Sciatic nerve (tissue), 2 donors: ENCODE measurements at regions not wholly inside any gene's neighbourhood (a gene's known extent, or its start where the extent isn't known, plus 50 kb on each side); places are given as distances from the start of the nearest gene placed in this dataset.

Experiments used
- ATAC-seq: fragments of 200-7000 bp; cut with Tn5 transposase; one replicate; pipeline ENCODE4 v1.9.1; 2020; ENCODE audit warnings: mild to moderate bottlenecking, moderate library complexity
- DNase-seq: peaks from one replicate; pipeline ENCODE4 v3.0.0-alpha.2; 2020; ENCODE audit warnings: low spot score
- intact Hi-C: fragments of 100-400 bp; cut with DNase I; formaldehyde crosslinking; loops from one replicate; pipeline ENCODE4 v1.14.2; 2022
- donor health status: DM: no; HTN: no; CAD: no.
- donor health status: DM: no; HTN: no; CAD: no.

DNA sequence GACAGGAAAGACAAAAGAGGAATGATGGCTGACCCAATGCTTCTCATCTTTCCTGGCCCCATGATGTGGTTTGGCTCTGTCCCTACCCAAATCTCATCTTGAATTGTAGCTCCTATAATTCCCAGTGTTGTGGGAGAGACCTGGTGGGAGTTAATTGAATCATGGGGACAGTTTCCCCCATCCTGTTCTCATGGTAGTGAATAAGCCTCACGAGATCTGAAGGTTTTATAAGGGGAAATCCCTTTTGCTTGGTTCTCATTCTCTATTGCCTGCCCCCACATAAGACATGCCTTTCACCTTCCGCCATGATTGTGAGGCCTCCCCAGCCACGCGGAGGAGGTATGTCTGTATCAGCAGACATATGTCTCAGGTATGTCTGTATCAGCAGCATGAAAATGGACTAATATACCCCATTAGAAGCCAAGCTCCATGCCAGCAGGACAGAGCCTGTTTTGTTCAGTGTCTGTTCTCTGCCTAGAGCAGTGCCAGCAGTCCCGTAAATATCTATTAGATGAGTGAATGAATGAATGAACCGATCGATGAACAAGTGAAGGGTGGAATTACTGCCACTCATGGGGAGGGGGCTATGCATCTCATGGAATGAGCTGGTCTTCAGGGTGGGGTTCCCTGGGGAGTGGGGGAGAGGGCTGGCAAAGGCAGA lies 304.4 kb downstream of the SOX9 start:
- DNase-seq = no peak
- ATAC-seq = no peak
- intact Hi-C loops = no loop called here

DNA sequence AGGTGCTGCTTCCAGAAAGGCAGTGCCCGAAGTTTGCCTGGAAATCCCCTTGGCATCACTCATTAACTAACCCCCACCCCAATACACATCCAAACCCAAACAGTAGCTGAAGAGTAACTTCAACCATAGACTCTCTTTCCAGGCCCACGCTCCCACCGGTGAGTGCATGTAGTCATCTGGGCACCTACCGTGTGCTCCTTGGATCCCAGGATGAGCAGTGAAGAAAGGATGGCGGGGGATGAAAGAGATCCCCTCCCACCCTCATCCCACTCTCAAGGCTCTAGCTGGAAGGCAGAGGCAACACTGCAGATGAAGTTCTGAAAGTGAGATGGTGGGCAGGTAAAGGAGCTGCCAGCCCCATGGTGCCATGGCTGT lies 305.0 kb downstream of the SOX9 start:
- no peak for ATAC-seq
- intact Hi-C loops = no loop called here
- DNase-seq = no peak

- no peak for ATAC-seq
- intact Hi-C loops = no loop called here
- DNase-seq = no peak
These were observed 305.5 kb downstream of the SOX9 start for GRCh38 chr17:72426321-72426720.

DNA sequence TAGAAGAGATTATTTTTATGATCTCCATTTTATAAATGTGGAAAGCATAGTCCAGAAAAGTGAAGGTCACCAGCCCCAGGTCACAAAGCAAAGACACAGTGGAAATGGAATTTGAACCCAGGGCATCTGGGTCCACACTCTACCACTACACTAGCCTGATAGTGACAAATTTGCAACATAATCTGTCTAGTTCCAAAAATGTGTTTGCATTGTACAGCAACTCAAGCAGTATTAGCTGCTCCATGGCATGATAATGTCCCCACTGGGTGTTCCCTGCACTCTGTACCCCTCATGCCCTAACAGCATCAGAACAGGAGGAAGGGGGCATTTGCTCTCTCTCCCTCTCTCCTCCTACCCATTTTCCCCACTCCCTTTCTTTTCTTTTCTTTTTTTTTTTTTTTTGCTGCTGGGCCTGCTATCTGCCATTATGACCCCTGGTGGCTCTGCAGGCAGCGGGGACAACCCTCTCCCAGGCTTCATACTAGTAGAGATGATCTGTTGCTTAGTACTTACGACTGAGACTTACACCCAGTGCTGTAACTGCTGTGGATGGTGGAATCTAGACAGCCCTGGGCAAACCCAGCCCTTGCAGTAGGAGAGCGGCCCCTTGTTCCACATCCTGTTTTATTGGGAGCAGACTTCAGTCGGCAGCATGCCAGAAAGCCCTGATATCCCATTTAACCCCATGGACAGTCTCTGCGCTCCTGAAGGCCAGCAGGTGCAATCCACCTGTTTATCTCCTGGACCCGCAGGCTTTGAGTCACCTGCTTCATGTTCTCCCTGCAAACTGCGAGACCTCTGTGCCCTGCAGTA lies 306.3 kb downstream of the SOX9 start:
- intact Hi-C loops = no loop called here
- DNase-seq = no peak
- no peak for ATAC-seq

GRCh38 chr17:72427761-72428109 lies 306.9 kb downstream of the SOX9 start:
- no peak for ATAC-seq
- intact Hi-C loops = no loop called here
- no peak for DNase-seq

GRCh38 chr17:72429066-72429638 lies 308.3 kb downstream of the SOX9 start:
- peak; percentile 25 for ATAC-seq
- intact Hi-C loops = no loop called here
- DNase-seq = no peak

DNA sequence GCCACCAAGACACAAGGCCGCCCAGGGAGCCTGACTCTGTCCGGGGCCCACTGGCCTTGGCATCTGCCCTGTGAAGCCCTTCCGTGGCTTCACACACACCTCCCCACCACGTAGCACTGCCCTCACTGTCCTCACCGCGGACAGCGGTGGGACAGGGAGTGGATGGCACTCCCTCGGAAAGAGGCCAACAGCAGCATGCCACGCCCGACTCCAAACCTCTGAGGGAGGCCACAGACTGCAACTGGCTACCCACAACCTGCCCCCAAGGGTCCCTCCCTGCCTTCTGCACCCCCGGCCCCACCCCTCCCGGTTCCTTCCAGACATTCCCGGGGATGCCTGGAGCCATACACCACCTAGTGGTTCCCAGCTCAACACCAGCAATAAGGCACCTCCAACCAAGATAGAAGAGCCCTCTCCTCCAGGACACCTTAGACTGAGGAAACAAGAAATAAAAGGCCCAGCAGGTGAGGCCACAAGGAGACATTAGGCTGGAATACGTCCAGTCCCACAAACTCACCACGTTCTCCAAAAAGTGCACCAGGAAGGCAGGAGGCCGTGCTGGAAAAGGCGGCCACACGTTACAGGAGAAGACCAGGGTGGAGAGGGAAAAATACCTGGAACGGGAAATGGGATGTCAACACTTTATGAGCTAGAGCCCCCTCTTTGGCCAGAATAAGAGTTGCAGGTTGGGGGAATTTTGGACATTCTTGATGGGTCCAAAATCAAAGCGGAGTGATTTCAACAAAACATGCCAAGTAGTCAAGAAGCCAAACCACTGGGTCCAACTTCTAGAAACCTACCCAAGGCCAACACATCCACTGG lies 310.0 kb downstream of the SOX9 start:
- intact Hi-C loops = no loop called here
- no peak for DNase-seq
- peak; percentile 18 for ATAC-seq

DNA sequence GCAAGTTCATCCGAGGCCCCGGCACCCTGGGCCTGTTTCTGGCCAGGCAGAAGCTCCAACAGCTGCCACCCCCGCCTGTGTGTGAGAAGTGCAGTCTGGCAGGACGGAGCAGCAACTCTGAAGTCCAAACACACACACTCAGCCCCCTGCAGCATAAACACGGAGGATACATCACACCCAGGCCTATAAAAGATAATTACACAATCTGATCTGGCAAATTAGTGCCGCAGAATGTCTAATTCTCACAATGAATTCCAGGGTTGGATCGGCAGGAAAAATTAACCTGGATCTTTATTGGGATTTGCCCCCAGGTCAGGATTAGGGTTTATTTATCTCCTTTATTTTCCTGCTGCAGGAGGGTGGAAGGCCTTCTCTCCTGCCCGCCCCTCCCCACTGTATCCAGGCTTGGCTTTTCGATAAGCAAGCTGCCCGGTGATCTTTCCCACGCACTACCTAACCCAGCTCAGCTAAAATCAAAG lies 311.4 kb downstream of the SOX9 start:
- intact Hi-C loops = no loop called here
- ATAC-seq = peak; percentile 63
- no peak for DNase-seq

- ATAC-seq (no peak), DNase-seq (no peak)
- intact Hi-C loops = no loop called here
These were observed 312.1 kb downstream of the SOX9 start for GRCh38 chr17:72432881-72433280.

- intact Hi-C loops = no loop called here
- no peak for ATAC-seq
These were observed 313.0 kb downstream of the SOX9 start for GRCh38 chr17:72433797-72434196.

DNA sequence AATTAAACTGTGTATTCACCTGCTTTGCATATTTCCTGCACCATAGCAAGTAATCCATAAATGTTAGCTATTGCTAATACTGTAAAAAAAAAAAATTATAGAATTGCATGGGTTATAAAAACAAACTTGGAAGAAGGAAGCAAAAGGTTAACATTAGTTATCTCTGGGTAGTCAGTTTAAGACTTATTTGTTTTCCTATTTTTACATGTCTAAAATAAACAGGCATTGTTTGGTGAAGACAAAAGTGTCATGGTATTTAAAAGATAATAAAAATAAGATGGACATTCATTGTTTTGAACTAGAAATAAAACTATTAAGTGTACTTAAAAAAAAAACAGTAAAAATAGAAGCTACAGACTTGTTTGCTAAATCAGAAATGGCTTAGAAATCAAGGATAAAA lies 313.8 kb downstream of the SOX9 start:
- intact Hi-C loops = no loop called here
- ATAC-seq = no peak
- no peak for DNase-seq

More at GRCh38 chr17:72433797-72434196, 313.0 kb downstream of the SOX9 start:
- DNase-seq = no peak

GRCh38 chr17:72434991-72435618 lies 314.3 kb downstream of the SOX9 start:
- ATAC-seq (no peak), DNase-seq (no peak)
- intact Hi-C loops = no loop called here

DNA sequence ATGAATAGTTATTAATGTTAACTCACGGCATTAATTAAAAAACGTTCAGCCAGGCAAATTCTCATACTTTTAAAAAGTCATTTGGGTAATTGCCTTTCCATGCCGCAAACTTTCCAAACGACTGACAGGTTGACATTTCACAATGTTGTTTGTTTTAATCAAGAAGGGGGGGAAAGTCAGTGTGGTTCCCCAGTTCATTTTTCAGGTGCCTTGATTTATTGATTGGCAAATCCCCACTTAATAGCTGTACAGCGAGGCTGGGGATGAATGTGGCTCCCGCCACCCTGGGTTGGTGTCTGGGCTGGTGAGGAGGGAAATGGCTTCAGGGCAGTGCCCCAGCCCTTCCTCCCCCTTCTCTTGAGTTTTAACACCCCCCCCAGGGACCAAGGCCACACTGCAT lies 318.0 kb downstream of the SOX9 start:
- intact Hi-C loops = no loop called here
- DNase-seq = no peak
- ATAC-seq = no peak

GRCh38 chr17:72439893-72440502 lies 319.2 kb downstream of the SOX9 start:
- ATAC-seq (peak; percentile 81), DNase-seq (no peak)
- intact Hi-C loops = no loop called here

- DNase-seq (no peak), ATAC-seq (no peak)
- intact Hi-C loops = no loop called here
These were observed 320.1 kb downstream of the SOX9 start for GRCh38 chr17:72440961-72441360.

DNA sequence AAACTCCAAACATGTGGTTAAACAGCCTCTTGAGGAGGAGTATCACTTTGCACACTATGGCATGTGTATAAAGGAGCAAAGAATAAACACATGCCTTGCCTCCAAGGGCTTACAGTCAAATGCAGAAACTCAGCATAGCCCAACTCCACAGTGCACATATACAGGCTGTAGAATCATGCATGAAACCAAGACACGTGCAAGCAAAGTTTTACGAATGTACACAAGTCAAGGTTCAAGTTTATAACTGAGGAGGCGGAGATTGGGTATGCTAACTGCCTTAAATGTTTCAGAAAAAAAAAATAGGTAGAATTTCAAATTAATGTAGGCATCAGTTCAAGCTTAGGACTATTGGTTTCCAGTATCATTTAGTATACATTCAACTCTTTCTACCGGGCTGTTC lies 321.1 kb downstream of the SOX9 start:
- ATAC-seq = no peak
- intact Hi-C loops = no loop called here
- DNase-seq = no peak

GRCh38 chr17:72444517-72445054 lies 323.8 kb downstream of the SOX9 start:
- ATAC-seq = no peak
- intact Hi-C loops = no loop called here

More at GRCh38 chr17:72444517-72445054, 323.8 kb downstream of the SOX9 start:
- no peak for DNase-seq
